Mucosa of descending colon (tissue), 3 donors: ENCODE measurements at regions not wholly inside any gene's neighbourhood (a gene's known extent, or its start where the extent isn't known, plus 50 kb on each side); places are given as distances from the start of the nearest gene placed in this dataset.

Experiments
- ATAC-seq: fragments of 200-7000 bp; cut with Tn5 transposase; one replicate; pipeline ENCODE4 v1.9.1; 2020; ENCODE audit warnings: mild to moderate bottlenecking, moderate library complexity
- DNase-seq, 3 donors: peaks; one replicate each; pipeline ENCODE4 v3.0.0-alpha.2; 2020
- H3K36me3 ChIP-seq: fragments of 200-600 bp; one replicate; pipeline ENCODE4 v1.8.0; 2021; ENCODE audit warnings: low read depth, mild to moderate bottlenecking
- H3K4me1 ChIP-seq: fragments of 200-600 bp; one replicate; pipeline ENCODE4 v1.8.0; 2021; ENCODE audit warnings: low read depth, mild to moderate bottlenecking
- H3K4me3 ChIP-seq: fragments of 200-600 bp; one replicate; pipeline ENCODE4 v1.8.0; 2021; ENCODE audit warnings: mild to moderate bottlenecking
- H3K9me3 ChIP-seq: fragments of 200-600 bp; one replicate; pipeline ENCODE4 v1.8.0; 2021; ENCODE audit warnings: mild to moderate bottlenecking
- CTCF ChIP-seq: fragments of 200-600 bp; IDR thresholded peaks from one replicate; pipeline ENCODE4 v1.8.0; 2022; ENCODE audit warnings: antibody characterized with exemption, mild to moderate bottlenecking
- intact Hi-C, 2 donors: fragments of 100-400 bp; cut with DNase I in 1 of 2; cut with micrococcal nuclease in 1 of 2; formaldehyde crosslinking; loops; one replicate each; pipeline versions ENCODE4 v1.11.0 to v1.11.1; 2022; cut with DNase I, micrococcal nuclease
- donor health status: DM: no; HTN: no; CAD: no; lungs with moderate emphysema.
- donor health status: DM: no; HTN: no; CAD: no.
- donor health status: DM: no; HTN: yes; CAD: no.

GRCh38 chr13:33548069-33548468 lies 262.5 kb upstream of the STARD13 start:
- no peak overlapping the region for H3K4me3 ChIP-seq
- H3K4me1 ChIP-seq = peaks cover 19% of the 10 kb centered on the region
- no peak for TF ChIP-seq CTCF
- intact Hi-C loops = no loop called here
- DNase-seq = no peak
- ATAC-seq = no peak
- H3K36me3 ChIP-seq = no peaks in the 10 kb centered on the region
- H3K9me3 ChIP-seq = no peaks in the 10 kb centered on the region

GRCh38 chr13:33550276-33550675 lies 264.7 kb upstream of the STARD13 start:
- Histone ChIP-seq H3K9me3 (no peaks in the 10 kb centered on the region), H3K36me3 (no peaks in the 10 kb centered on the region), H3K4me1 (no peaks in the 10 kb centered on the region), H3K4me3 (no peak overlapping the region)
- DNase-seq = no peak
- ATAC-seq = no peak
- intact Hi-C loops = loop anchor here in 1 of 2 donors (10.0 kb wide), 1 partner anchor 175 kb away; no protein-coding TSS in a partner anchor
- TF ChIP-seq CTCF = no peak

GRCh38 chr13:33550885-33551284 lies 265.3 kb upstream of the STARD13 start:
- H3K4me3 ChIP-seq = no peak overlapping the region
- TF ChIP-seq CTCF = no peak
- DNase-seq (no peak), ATAC-seq (no peak)
- H3K36me3 ChIP-seq = no peaks in the 10 kb centered on the region
- intact Hi-C loops = loop anchor here in 1 of 2 donors (10.0 kb wide), 1 partner anchor 174 kb away; no protein-coding TSS in a partner anchor
- no peaks in the 10 kb centered on the region for H3K4me1 ChIP-seq
- no peaks in the 10 kb centered on the region for H3K9me3 ChIP-seq

- Histone ChIP-seq H3K9me3 (no peaks in the 10 kb centered on the region), H3K4me3 (no peak overlapping the region), H3K4me1 (no peaks in the 10 kb centered on the region), H3K36me3 (no peaks in the 10 kb centered on the region)
- TF ChIP-seq CTCF = no peak
- ATAC-seq (no peak), DNase-seq (no peak)
- intact Hi-C loops = loop anchor here in 1 of 2 donors (10.0 kb wide), 1 partner anchor 170 kb away; no protein-coding TSS in a partner anchor
These were observed 262.8 kb upstream of the RFC3 start for GRCh38 chr13:33554919-33555791.

GRCh38 chr13:33556828-33557227 lies 261.1 kb upstream of the RFC3 start:
- Histone ChIP-seq H3K4me1 (no peaks in the 10 kb centered on the region), H3K36me3 (no peaks in the 10 kb centered on the region), H3K9me3 (no peaks in the 10 kb centered on the region), H3K4me3 (no peak overlapping the region)
- no peak for DNase-seq
- intact Hi-C loops = loop anchor here in 1 of 2 donors (10.0 kb wide), 1 partner anchor 168 kb away; no protein-coding TSS in a partner anchor
- ATAC-seq = no peak
- no peak for TF ChIP-seq CTCF
